GM23338 (cell line): ENCODE measurements at regions not wholly inside any gene's neighbourhood (a gene's known extent, or its start where the extent isn't known, plus 50 kb on each side); places are given as distances from the start of the nearest gene placed in this dataset.

Experiments used
- POLR2AphosphoS5 ChIP-seq: IDR thresholded peaks from 2 replicates; pipeline ENCODE4 v1.6.1; 2016; ENCODE audit warnings: antibody characterized with exemption, low read depth
- TF ChIP-seq, protein P1 (sequence below), 2 experiments: fragments of 200-600 bp in 1 of 2; sonication (generic) in 1 of 2; conservative IDR thresholded peaks; 2 replicates each; pipeline versions ENCODE4 v1.5.1 to v1.6.1; 2016 to 2017; ENCODE audit warnings: antibody characterized with exemption in 2 of 2, low read depth in 2 of 2, mild to moderate bottlenecking in 2 of 2, moderate library complexity in 1 of 2
- TF ChIP-seq, protein P2 (sequence below): IDR thresholded peaks from one replicate; pipeline ENCODE4 v1.6.1; 2018; ENCODE audit warnings: antibody characterized with exemption; ENCODE audit not compliant: unreplicated experiment

DNA sequence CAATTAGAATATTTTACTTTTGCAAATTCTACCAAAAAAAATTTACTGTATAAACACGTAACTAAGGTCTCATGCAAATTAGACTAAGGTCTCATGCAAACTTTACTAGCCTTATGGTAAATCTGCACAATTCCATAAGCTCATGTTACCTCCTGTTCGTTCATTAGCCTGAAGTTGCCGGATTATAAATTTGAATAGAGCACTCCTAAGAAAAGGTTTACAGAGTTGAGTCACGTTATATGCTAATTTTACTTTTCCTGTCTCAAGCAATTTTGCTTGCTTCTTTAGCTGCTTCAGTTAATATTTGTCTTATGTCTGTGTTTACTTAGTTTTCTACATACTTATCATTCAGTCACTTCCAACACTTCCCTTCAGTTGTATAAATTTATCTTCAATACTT is 1434.0 kb upstream of the EYS start:
- TF ChIP-seq, protein P1, sequence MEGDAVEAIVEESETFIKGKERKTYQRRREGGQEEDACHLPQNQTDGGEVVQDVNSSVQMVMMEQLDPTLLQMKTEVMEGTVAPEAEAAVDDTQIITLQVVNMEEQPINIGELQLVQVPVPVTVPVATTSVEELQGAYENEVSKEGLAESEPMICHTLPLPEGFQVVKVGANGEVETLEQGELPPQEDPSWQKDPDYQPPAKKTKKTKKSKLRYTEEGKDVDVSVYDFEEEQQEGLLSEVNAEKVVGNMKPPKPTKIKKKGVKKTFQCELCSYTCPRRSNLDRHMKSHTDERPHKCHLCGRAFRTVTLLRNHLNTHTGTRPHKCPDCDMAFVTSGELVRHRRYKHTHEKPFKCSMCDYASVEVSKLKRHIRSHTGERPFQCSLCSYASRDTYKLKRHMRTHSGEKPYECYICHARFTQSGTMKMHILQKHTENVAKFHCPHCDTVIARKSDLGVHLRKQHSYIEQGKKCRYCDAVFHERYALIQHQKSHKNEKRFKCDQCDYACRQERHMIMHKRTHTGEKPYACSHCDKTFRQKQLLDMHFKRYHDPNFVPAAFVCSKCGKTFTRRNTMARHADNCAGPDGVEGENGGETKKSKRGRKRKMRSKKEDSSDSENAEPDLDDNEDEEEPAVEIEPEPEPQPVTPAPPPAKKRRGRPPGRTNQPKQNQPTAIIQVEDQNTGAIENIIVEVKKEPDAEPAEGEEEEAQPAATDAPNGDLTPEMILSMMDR (conservative IDR thresholded peaks at IDR 0.05; ENCODE audit: low read depth in 2 of 2), result no peak
- TF ChIP-seq POLR2AphosphoS5, result no peak
- TF ChIP-seq, protein P2, sequence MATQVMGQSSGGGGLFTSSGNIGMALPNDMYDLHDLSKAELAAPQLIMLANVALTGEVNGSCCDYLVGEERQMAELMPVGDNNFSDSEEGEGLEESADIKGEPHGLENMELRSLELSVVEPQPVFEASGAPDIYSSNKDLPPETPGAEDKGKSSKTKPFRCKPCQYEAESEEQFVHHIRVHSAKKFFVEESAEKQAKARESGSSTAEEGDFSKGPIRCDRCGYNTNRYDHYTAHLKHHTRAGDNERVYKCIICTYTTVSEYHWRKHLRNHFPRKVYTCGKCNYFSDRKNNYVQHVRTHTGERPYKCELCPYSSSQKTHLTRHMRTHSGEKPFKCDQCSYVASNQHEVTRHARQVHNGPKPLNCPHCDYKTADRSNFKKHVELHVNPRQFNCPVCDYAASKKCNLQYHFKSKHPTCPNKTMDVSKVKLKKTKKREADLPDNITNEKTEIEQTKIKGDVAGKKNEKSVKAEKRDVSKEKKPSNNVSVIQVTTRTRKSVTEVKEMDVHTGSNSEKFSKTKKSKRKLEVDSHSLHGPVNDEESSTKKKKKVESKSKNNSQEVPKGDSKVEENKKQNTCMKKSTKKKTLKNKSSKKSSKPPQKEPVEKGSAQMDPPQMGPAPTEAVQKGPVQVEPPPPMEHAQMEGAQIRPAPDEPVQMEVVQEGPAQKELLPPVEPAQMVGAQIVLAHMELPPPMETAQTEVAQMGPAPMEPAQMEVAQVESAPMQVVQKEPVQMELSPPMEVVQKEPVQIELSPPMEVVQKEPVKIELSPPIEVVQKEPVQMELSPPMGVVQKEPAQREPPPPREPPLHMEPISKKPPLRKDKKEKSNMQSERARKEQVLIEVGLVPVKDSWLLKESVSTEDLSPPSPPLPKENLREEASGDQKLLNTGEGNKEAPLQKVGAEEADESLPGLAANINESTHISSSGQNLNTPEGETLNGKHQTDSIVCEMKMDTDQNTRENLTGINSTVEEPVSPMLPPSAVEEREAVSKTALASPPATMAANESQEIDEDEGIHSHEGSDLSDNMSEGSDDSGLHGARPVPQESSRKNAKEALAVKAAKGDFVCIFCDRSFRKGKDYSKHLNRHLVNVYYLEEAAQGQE, result no peak
